ENCODE measurements at regions not wholly inside any gene's neighbourhood (a gene's known extent, or its start where the extent isn't known, plus 50 kb on each side); places are given as distances from the start of the nearest gene placed in this dataset.
"Not testable (repeated sequence)": the region's sequence is repeated elsewhere in the genome, so short reads cannot be mapped to it uniquely, and the experiment has no call there.

GRCh38 chr5:91291628-91292569 lies 91.2 kb downstream of the ARRDC3 start:
- H3K36me3 ChIP-seq: no peaks in the 10 kb centered on the region
- no peak for DNase-seq
- H3K4me3 ChIP-seq: no peak overlapping the region
- no peaks in the 10 kb centered on the region for H3K27me3 ChIP-seq
- H3K9me3 ChIP-seq: no peaks in the 10 kb centered on the region

GRCh38 chr5:91288118-91288916 lies 94.8 kb downstream of the ARRDC3 start:
- no peaks in the 10 kb centered on the region for H3K36me3 ChIP-seq
- DNase-seq: no peak
- no peaks in the 10 kb centered on the region for H3K9me3 ChIP-seq
- no peak overlapping the region for H3K4me3 ChIP-seq
- no peaks in the 10 kb centered on the region for H3K27me3 ChIP-seq

DNA sequence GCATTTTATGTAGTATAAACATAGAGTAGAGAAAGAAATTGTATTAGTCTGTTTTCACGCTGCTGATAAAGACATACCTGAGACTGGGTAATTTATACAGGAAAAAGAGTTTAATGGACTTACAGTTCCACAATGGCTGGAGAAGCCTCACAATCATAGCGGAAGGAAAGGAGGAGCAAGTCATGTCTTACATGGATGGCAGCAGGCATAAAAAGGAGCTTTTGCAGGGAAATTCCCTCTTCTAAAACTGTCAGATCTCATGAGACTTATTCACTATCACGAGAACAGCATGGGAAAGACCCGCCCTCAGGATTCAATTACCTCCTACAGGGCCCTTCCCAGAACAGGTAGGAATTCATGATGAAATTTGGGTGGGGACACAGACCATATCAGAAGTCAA lies 98.1 kb downstream of the ARRDC3 start:
- H3K27me3 ChIP-seq, H3K4me3 ChIP-seq, DNase-seq, H3K9me3 ChIP-seq, H3K36me3 ChIP-seq: not testable (repeated sequence)

- Histone ChIP-seq H3K9me3 (no peaks in the 10 kb centered on the region), H3K36me3 (no peaks in the 10 kb centered on the region), H3K4me3 (no peak overlapping the region), H3K27me3 (no peaks in the 10 kb centered on the region)
- peak; percentile 54 for DNase-seq
These were observed 99.2 kb downstream of the ARRDC3 start for GRCh38 chr5:91283899-91284298.

DNA sequence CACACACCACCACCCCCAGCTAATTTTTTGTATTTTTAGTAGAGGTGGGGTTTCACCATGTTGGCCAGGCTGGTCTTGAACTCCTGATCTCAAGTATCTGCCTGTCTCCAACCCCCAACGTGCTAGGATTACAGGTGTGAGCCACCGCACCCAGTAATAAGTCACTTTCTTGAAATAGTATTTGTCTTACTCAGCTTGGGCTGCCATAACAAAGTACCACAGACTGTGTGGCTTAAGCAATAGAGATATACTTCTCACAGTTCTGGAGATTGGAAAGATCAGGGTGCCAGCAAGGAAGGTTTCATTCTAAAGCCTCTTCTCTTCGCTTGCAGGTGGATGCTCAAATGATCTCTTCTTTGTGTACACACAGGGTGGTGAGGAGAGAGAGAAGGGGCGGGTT lies 99.8 kb downstream of the ARRDC3 start:
- no peak for DNase-seq
- Histone ChIP-seq H3K36me3 (no peaks in the 10 kb centered on the region), H3K27me3 (no peaks in the 10 kb centered on the region), H3K4me3 (no peak overlapping the region), H3K9me3 (no peaks in the 10 kb centered on the region)

DNA sequence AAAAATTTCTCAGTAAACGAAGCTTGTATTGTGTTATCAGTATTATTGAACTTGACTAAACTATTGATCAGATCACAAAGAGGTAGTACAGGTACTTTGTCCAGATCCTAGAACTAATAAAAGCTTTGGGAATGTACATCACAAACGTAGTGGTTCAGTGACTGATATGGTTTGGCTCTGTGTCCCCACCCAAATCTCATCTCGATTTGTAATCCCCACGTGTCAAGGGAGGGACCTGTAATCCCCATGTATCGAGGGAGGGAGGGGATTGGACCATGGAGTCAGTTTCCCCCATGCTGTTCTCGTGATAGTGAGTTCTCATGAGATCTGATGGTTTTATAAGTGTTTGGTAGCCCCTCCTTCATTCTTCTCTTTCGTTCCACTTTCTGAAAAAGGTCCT lies 100.9 kb downstream of the ARRDC3 start:
- Histone ChIP-seq H3K36me3 (no peaks in the 10 kb centered on the region), H3K9me3 (no peaks in the 10 kb centered on the region), H3K27me3 (no peaks in the 10 kb centered on the region), H3K4me3 (no peak overlapping the region)
- DNase-seq: no peak

DNA sequence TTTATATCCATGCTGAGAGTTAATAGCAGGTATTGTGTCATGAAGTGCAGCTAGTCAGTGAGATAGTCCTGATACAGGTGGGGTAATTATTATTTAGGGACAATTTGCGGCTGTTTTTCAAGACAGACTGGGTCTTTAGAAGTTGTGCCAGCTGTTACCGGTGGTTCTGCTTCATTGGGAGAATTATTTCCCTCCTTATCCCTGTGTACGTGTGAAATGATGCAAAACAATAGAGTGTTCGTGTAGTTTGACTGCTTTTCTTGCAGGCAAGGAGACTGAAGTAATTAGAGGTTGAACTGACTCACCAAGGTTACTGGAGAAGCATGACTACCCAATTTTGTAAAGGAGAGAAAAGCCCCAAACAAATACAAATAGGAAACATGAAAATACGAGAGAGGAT lies 101.7 kb downstream of the ARRDC3 start:
- H3K36me3 ChIP-seq: no peaks in the 10 kb centered on the region

DNA sequence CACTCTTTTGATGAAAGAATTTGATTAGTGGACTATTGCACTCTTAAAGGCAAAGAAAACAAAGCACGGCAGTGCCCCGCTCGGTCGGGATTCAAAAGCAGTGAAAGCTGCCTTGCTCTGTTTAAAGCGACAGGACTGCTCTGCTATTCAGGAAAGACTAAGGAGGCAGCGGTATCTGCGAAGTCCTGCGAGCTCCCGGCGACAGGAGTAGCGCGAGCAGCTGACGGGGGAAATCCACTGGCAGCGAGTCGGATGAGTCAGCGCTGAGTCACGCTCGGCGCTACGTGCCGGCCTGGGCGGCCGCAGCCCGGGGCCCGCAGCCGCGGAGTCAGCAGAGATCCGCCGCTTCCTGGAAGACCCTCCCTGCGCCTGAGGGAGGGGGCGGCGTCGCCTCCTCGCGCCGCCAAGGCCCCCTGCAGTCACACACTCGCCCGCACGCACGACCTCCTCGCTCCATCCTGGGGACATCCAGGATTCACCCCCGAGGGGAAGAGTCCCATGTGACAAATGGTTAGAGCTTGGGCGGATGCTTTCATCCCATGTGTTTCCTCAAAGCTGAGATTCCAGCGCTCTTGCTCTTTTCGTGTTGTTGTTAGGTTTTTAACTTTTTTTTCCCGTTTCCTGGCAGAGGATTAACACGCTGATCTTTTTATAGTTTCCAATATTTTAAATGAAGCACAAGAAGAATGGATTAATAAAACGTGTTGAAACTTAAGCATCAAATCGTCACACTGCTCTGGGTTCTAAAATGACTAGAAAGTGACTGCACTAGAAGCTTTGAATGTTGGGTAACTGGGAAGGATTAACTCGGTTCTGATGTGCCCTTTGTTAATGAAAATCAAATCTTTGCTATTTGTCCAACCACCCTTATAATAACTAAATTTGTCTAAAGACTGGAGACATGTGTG lies 102.5 kb downstream of the ARRDC3 start:
- peak; percentile 99 for DNase-seq
- peak overlapping the region; percentile 36 for H3K4me3 ChIP-seq
- H3K27me3 ChIP-seq: no peaks in the 10 kb centered on the region
- no peaks in the 10 kb centered on the region for H3K9me3 ChIP-seq
- no peaks in the 10 kb centered on the region for H3K36me3 ChIP-seq

More for the DNA sequence above, 101.7 kb downstream of the ARRDC3 start:
- DNase-seq: peak; percentile 49
- H3K9me3 ChIP-seq: no peaks in the 10 kb centered on the region
- peak overlapping the region; percentile 36; the same call in 1 of the 2 replicates for H3K4me3 ChIP-seq
- H3K27me3 ChIP-seq: no peaks in the 10 kb centered on the region

- Histone ChIP-seq H3K36me3 (no peaks in the 10 kb centered on the region), H3K27me3 (no peaks in the 10 kb centered on the region), H3K9me3 (no peaks in the 10 kb centered on the region), H3K4me3 (no peak overlapping the region)
- DNase-seq: no peak
These were observed 105.3 kb downstream of the ARRDC3 start for GRCh38 chr5:91277840-91278239.

DNA sequence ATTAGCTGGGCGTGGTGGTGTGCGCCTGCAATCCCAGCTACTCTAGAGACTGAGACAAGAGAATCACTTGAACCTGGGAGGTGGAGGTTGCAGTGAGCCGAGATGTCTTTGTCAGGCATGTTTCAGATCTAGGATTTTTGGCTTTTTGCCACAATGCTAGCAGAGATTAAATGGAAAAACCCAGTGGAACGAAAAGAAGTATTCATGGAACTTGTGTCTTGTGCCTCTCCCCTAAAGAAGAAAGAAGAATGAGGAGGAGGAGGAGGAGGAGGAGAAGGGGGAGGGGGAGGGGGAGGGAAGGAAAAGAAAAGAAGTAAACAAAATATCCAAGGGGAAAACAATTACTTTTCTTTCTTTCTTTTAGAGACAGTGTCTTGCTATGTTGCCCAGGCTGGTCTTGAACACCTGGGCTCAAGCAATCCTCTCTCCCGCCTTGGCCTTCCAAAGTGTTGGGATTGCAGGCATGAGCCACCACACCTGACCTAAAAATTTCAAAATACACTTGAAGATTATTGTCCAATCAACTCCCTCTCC lies 106.0 kb downstream of the ARRDC3 start:
- DNase-seq: no peak
- H3K36me3 ChIP-seq: no peaks in the 10 kb centered on the region
- H3K4me3 ChIP-seq: no peak overlapping the region

GRCh38 chr5:91272858-91273257 lies 110.3 kb downstream of the ARRDC3 start:
- H3K27me3 ChIP-seq: no peaks in the 10 kb centered on the region
- no peaks in the 10 kb centered on the region for H3K9me3 ChIP-seq
- no peaks in the 10 kb centered on the region for H3K36me3 ChIP-seq
- no peak overlapping the region for H3K4me3 ChIP-seq
- no peak for DNase-seq

More for the DNA sequence above, 106.0 kb downstream of the ARRDC3 start:
- Histone ChIP-seq H3K27me3 (no peaks in the 10 kb centered on the region), H3K9me3 (no peaks in the 10 kb centered on the region)

DNA sequence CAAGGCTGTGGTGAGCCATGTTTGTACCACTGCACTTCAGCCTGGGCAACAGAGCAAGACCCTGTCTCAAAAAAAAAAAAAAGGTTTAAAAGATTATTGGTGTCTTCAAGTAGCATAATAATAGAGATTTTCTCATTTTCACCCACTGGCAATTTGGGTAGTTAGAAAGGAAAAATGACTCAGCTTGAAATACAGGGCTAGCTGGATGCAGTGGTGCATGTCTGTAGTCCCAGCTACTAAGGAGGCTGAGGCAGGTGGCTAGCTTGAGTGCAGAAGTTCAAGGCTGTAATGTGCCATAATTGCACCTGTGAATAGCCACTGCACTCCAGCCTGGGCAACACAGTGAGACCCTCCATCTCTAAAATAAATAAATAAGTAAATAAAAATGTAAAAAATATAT lies 111.1 kb downstream of the ARRDC3 start:
- H3K27me3 ChIP-seq: no peaks in the 10 kb centered on the region

DNA sequence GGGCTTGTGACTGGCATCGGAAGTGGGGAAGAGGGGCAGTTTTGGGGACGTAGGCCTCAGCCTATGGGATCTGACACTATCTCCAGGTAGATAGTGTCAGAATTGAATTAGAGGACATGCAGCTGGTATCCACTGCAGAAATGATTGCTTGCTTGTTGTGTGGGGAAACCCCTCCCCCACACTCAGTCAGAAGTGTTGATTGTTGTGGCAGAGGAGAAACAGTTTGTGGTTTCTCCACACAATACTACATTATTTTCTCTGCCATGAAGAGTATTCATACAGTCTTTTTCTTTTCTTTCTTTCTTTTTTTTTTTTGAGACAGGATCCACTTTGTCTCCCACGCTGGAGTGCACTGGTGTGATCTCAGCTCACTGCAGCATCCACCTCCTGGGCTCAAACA lies 113.9 kb downstream of the ARRDC3 start:
- Histone ChIP-seq H3K9me3 (no peaks in the 10 kb centered on the region), H3K27me3 (no peaks in the 10 kb centered on the region), H3K36me3 (no peaks in the 10 kb centered on the region), H3K4me3 (no peak overlapping the region)
- DNase-seq: no peak

More for the DNA sequence above, 111.1 kb downstream of the ARRDC3 start:
- Histone ChIP-seq H3K36me3 (no peaks in the 10 kb centered on the region), H3K9me3 (no peaks in the 10 kb centered on the region), H3K4me3 (no peak overlapping the region)
- no peak for DNase-seq

DNA sequence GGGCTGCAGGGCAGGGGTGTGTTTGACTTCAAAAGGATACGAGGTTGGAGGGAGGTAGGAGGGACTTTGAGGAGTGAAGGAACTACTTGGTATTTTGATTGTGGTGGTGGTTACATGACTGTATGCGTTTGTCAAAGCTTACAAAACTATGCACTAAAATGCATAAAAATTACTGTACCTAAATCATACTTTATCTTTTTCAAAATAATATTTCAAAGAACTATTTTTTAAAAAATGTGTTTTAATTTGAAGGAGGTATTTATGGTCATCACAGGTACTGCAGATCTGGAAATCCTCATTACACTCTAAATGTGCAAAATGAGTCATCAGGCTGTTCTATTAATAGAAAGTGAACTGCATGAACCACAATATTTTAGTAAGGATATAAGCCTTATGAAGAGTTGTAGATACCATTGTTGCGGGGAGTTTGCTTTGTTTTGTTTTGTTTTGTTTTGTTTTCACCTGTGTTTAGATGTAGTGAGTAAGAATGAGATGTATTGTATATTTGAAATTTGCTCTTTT lies 116.9 kb downstream of the ARRDC3 start:
- no peaks in the 10 kb centered on the region for H3K27me3 ChIP-seq
- no peak overlapping the region for H3K4me3 ChIP-seq
- DNase-seq: no peak
- H3K36me3 ChIP-seq: no peaks in the 10 kb centered on the region
- H3K9me3 ChIP-seq: no peaks in the 10 kb centered on the region

- DNase-seq: no peak
- Histone ChIP-seq H3K9me3 (no peaks in the 10 kb centered on the region), H3K4me3 (no peak overlapping the region)
These were observed 118.6 kb downstream of the ARRDC3 start for GRCh38 chr5:91264311-91265051.

DNA sequence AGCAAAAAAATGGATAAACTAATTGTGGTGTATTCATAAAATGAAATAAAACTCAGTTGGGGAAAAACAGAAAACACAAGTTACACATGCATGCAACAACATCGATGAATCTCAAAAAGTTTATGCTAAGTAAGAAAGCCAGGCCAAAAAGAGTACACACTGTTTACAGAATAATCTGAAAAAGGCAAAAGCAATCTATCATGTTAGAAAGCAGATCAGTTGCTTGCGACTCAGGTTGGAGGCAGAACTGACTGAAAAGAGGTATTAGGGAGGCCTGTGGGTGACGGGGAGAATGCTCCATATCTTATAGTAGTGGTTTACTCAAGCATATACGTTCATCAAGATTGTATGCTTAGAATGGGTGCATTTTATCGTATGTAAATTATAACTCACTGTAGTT lies 119.2 kb downstream of the ARRDC3 start:
- no peak for DNase-seq
- Histone ChIP-seq H3K4me3 (no peak overlapping the region), H3K27me3 (no peaks in the 10 kb centered on the region), H3K9me3 (no peaks in the 10 kb centered on the region), H3K36me3 (no peaks in the 10 kb centered on the region)

More at GRCh38 chr5:91264311-91265051, 118.6 kb downstream of the ARRDC3 start:
- no peaks in the 10 kb centered on the region for H3K36me3 ChIP-seq
- H3K27me3 ChIP-seq: no peaks in the 10 kb centered on the region

All from MG63 (cell line).